GM18867 (cell line): ENCODE measurements at regions not wholly inside any gene's neighbourhood (a gene's known extent, or its start where the extent isn't known, plus 50 kb on each side); places are given as distances from the start of the nearest gene placed in this dataset.
"Not testable (repeated sequence)": the region's sequence is repeated elsewhere in the genome, so short reads cannot be mapped to it uniquely, and the experiment has no call there.

ENCODE experiments used
- ATAC-seq: cut with Tn5 transposase; IDR thresholded peaks from one replicate; pipeline ENCODE4 v1.9.1; 2021; ENCODE audit warnings: mild to moderate bottlenecking, moderate library complexity; ENCODE audit not compliant: unreplicated experiment

- no peak for ATAC-seq
Observed at GRCh38 chr7:131649879-131650278, 93.5 kb upstream of the PODXL start.

- no peak for ATAC-seq
Observed at GRCh38 chr7:131649003-131649541, 92.6 kb upstream of the PODXL start.

- no peak for ATAC-seq
Observed at GRCh38 chr7:131648491-131648890, 92.1 kb upstream of the PODXL start.

- ATAC-seq: no peak
Observed at GRCh38 chr7:131646203-131646602, 89.8 kb upstream of the PODXL start.

GRCh38 chr7:131642429-131642828, 86.0 kb upstream of the PODXL start:
- ATAC-seq: no peak

GRCh38 chr7:131640686-131641085, 84.3 kb upstream of the PODXL start:
- ATAC-seq: no peak

- no peak for ATAC-seq
Observed at GRCh38 chr7:131638641-131639430, 82.4 kb upstream of the PODXL start.

GRCh38 chr7:131637859-131638258, 81.4 kb upstream of the PODXL start:
- ATAC-seq: no peak

- ATAC-seq: no peak
Observed at GRCh38 chr7:131636092-131636491, 79.7 kb upstream of the PODXL start.

GRCh38 chr7:131634197-131634596, 77.8 kb upstream of the PODXL start:
- ATAC-seq: not testable (repeated sequence)

GRCh38 chr7:131633342-131633843, 77.0 kb upstream of the PODXL start:
- ATAC-seq: no peak

- no peak for ATAC-seq
Observed at GRCh38 chr7:131630427-131630826, 74.0 kb upstream of the PODXL start.

- ATAC-seq: no peak
Observed at GRCh38 chr7:131629217-131629882, 72.9 kb upstream of the PODXL start.

- ATAC-seq: no peak
Observed at GRCh38 chr7:131628634-131629033, 72.2 kb upstream of the PODXL start.

- no peak for ATAC-seq
Observed at GRCh38 chr7:131627735-131628190, 71.3 kb upstream of the PODXL start.

GRCh38 chr7:131626643-131627042, 70.2 kb upstream of the PODXL start:
- no peak for ATAC-seq

- no peak for ATAC-seq
Observed at GRCh38 chr7:131625817-131626372, 69.5 kb upstream of the PODXL start.

GRCh38 chr7:131625345-131625744, 68.9 kb upstream of the PODXL start:
- not testable (repeated sequence) for ATAC-seq

GRCh38 chr7:131624536-131624935, 68.1 kb upstream of the PODXL start:
- ATAC-seq: no peak

- no peak for ATAC-seq
Observed at GRCh38 chr7:131623154-131623553, 66.7 kb upstream of the PODXL start.

GRCh38 chr7:131621652-131622051, 65.2 kb upstream of the PODXL start:
- ATAC-seq: no peak
